ENCODE measurements at regions not wholly inside any gene's neighbourhood (a gene's known extent, or its start where the extent isn't known, plus 50 kb on each side); places are given as distances from the start of the nearest gene placed in this dataset.

DNA sequence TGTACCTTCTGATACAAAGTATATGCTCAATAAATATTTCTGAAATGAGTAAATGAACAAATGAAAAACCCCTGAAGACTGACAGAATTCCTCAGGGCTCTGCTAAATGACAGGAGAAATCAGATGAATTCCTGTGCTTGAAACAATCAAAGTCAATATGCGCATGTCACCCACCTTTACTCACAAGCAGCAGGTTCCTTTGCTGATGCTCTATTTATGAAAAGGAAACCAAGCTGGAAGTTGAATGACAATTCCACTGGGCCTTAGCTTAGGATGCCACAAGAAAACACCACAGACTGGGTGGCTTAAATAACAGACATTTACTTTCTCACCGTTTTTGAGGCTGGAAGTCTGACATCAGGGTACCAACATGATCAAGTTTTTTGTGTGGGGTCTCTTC, 477.5 kb upstream of the TEX13C start:
- ATAC-seq: no peak

DNA sequence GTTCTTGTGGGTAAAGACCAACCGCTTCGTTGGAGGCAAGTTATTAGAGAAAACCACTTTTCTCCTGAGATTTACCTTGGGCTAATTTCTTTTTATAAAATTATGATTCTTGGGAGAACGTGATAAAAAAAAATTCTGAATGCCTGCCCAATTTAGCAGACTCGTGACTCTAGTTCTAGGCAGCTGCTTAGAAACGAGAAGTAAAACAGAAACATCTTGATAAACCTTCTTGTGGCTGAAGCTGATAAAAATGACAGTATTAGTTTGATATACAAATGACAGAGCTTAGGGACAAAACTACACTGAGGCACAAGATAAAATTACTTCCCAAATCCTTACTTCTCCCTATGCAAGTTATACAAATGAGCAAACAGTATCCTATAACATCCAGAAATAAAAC, 458.9 kb upstream of the TEX13C start:
- no peak for ATAC-seq

DNA sequence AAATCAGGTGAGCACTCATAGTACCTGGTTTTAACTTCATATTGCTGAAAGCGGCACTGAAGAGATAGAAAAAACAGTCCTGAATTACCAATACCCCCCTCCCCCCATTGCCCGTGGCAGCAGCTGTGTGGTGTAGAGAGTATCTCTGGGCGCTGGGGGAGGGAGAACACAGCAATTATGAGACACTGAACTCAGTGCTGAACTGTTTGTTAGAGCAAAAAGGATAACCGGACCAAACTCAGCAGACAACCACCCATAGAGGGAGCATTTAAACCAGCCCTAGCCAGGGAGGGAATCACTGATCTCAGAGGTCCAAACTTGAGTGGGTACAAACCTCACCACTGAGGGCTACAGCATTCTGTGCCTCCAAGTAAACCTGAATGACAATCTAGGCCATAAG, 457.4 kb upstream of the TEX13C start:
- ATAC-seq: no peak

DNA sequence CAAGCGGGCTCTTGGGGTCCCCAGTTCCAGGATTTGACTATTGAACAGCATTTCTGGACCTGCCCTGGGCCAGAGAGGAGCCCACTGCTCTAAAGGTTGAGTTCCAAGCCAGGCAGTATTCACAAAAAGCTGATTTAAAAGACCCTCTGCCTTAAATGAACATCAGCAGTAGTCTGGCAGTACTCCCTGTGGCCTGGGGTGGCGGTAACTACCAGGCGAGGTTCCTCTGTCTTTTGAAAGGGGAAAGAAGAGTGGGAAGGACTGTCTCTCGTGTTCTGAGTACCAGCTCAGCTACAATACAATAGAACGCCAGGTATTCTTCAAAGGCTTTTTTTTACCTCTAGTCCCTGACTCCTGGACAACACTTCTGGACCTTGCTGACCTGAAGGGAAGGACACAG, 456.4 kb upstream of the TEX13C start:
- no peak for ATAC-seq

DNA sequence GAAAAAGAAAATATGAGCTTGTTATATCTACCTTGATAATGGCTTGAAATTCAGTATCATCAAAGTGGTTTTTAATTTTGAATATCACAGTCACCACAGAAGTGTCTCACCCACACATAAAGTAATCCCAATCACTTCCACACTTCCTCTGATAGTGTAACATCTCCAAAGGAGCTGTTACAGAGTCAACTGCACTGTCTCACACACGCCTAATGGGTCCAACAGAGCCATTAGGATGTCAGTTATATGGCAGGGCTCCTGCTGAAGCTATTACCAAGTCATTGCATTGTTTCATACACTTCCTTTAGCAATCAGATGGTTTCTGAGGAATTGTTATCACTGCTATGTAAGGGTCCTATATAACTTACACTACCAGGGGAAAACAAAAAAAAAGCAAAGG, 432.1 kb upstream of the TEX13C start:
- ATAC-seq: no peak

DNA sequence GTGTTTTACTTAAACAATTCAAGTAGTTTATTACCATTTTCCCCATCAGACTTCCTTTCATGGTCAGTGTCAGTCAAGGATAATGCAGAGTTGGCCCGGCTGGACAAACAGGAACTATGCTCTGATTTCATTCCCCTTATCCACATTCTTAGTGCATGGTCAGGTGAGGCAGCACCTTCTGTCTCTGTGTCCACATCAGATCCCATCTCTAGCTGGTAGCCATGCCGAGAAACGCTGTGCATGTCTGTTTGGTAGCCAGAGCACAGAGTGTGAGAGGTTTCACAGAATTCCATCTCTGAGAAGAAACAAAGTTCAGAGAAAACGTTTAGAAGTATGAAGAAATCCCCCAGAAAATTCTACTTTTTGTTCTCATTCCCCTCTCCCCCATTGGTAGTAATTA, 423.7 kb upstream of the TEX13C start:
- no peak for ATAC-seq

DNA sequence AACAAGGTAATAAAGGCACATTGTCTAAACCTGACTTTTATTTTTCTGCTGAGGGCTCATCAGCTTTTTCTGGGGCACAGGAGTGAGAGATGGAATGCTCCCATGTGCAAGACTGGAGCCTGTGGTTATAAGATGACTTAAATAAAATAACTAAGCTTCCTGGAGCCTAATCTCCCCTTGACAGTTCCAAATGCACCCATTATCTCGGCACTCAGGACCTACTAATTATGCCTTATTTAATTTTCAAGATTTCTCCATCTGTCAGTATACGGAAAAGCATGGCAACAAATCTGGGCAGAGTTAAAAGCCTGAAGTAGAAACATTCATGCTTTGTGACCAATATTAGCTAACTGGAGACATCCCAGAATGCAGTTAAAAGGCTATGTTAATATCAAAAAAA, 416.7 kb upstream of the TEX13C start:
- ATAC-seq: no peak

DNA sequence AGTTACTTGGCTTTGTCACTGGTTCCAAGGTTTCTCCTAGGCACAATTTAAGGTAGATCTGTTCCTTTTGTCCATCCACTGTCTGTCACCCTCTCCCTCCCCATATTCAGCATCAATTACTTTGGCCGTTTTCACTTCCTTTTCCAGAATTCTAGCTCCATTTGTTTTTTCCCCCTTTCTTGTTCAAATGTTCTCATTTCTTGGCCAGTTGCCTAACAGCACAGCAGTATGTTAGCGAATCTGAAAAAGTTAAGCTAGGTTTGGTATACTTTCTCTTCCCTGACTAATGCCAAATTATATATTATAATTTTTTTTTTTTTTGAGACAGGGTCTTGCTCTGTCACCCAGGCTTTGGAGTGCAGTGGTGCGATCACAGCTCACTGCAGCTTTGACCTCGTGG, 409.1 kb upstream of the TEX13C start:
- ATAC-seq: no peak

DNA sequence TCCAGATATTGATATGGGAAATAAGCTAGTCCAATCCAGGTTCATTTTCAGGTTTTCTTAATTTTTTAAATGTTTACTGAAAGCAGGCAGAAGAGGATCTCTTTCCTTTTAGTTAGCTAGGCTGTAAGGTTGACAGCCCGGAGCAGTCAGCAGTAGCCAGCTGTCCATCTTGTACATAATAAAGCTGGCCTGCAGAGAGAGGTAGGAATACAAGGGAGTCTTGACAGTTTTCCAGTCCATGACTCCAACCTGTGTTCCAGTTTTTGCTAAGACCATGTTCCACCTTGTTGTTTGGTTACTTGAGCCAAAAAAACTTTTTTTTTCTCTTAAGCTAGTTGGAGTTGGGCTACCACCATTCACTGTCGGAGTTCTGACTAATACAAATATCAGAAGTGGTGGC, 402.7 kb upstream of the TEX13C start:
- no peak for ATAC-seq

DNA sequence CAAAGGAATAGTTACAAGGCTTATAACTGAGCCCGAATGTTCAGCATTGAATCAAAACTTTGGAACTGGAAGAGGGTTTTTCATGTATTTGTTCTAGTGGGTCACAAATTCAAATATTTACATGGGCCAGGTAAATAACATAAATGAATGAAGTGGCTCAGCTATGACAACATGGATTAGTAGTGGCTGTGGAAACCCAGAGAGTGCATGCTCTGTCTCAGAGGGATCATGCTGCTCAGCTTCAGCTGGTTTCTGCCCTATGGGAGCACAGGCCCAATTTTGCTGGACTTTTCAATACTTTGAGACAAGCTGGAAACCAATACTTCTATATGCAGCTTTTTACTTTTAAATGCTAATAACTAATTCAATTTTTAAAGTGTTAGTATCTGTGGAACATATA, 394.0 kb upstream of the TEX13C start:
- ATAC-seq: no peak

DNA sequence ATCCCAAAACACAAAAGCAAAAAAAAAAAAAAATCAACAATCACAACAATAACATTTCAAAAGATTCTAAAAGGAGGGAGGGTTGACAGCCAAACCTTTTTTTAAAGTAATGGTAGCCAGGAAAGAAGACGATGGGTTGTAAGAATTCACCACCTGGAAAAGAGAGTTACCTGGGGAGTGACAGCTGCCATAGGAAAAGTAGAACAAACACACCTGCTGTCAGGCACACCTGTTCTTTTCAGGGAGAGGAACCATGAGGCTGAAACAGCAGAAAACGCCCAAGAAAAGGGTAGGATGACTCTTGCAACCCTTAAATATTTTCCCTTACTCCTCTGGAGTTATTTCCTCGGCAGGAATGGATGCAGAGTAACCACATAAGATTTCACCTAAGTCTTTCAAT, 388.4 kb upstream of the TEX13C start:
- ATAC-seq: no peak

DNA sequence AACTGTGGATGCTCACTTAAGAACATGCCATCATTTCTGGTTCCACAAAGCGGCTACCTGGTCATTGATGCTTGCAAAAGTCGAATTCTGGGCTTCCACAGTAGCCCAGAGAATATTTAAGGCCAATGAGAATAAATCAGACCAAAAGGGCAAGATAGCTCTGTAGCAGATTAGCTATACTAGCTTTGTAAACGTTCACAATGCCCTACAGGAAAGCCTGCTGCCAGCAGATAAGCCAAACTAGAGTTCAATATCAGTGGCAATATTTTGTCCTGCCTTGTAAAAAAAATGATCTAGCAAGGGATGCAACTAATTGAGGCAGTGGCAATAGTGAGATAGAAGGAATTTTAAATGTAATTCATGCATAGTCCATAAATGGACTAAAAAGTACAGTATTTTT, 387.7 kb upstream of the TEX13C start:
- ATAC-seq: no peak

DNA sequence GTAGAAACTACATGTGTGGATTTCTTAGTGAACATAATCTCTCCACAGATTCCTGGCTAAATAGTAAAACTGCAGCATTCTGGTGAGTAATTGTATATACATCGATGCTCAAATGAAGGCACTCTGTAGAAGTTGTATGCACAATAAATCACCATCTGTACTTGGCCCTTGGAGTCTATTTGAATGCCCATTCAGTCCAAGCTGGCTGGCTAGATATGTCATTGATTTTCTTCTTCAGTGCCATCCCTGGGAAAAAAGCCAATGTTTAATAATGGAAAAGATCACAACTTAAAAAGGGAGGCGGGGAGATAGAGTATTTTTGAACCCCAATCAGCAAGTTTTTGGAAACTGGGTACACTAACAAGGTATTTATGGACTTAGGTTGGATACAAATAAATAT, 381.0 kb upstream of the TEX13C start:
- ATAC-seq: no peak

DNA sequence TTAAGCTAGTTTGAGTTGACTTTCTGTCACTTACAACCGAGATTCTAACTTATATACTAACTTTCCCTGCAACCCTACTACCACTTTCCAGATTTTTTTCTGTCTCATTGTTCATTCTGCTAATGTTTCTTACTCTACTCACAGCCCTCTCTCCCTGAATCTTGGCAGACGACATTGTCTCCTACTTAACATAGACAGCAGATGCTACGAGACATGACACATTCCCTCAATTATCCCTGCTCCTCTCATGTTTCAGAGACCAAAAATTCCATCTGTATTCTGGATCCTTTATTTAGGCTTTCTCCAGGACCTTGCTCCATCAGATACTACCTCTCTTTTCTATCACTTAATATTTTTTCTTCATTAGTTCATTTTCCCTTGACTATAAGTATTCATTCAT, 379.1 kb upstream of the TEX13C start:
- ATAC-seq: no peak

DNA sequence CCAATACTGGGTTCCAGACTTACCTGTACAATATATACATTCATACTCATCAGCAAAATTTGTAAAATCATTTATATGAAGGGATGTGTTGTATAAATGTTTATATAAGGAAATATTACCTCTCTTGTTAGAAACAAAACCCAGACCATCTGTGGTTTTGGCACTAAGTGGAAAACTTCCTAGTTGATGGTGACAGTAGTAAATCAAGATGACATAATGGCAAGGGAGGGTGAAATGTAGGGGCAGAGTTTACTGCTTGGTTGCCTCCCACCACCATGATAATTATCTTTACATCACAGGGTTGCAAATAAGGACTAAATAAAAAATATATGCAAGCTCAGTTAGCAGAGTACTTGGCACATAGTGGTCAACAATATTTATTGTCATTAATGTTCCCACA, 365.3 kb upstream of the TEX13C start:
- ATAC-seq: no peak

DNA sequence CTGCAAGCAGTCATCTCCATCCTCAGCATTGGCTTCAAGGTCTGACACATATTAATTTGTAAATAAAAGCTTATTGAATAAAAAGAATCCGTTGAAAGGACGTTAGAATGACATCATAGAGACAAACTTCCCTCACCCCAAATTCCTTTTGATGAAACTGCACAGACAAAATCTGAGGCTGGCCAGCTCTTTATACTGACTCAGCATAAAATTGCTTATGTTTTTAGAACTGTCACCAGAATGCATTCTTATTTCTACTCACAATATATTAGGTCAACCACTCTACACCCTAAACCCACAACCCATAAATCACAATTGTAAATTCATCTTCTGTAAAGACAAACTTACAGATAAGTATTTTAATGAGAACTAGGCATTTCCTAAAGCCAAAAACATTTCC, 359.2 kb upstream of the TEX13C start:
- no peak for ATAC-seq

DNA sequence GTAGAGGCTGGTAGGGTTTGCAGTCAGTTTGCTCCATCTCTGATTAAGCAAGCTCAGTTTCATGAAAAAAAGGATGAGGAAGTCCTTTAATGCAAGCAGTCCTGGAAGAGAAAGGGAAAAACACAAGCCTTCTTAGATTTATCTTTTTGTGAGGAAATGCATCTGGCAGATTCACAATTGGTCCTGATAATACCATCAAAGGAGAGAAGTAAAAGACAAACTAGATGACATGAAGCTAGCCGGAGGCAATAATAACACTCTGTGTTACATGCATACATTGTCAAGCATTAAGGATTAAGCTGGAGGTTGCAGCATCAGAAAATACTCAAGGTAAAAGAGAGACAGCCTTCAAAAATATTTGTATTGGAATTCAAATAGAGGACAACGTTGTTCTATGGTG, 356.0 kb upstream of the TEX13C start, which contains the start of gene TENM1:
TSS of gene TENM1 (minus strand) at position 101 of the 400 bp plus-strand sequence.
- ATAC-seq: no peak

DNA sequence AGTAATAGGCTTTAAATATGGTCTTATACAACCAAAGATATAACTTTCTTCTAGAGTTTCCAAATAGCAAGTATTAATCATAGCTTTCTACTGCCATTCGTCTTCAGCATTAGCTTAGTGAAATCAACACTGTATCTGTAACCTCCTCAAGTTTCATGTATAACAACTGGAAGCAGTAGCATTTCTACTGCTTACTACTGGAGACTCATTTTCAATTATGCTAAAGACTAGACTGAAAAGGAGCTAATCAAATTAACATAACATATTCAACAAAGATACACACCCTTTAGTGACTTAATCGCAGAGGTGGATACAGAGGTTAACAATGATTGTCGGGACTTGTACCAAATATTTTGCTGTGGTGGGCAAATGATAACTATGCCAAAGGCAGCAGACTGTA, 344.2 kb upstream of the TEX13C start:
- ATAC-seq: no peak

DNA sequence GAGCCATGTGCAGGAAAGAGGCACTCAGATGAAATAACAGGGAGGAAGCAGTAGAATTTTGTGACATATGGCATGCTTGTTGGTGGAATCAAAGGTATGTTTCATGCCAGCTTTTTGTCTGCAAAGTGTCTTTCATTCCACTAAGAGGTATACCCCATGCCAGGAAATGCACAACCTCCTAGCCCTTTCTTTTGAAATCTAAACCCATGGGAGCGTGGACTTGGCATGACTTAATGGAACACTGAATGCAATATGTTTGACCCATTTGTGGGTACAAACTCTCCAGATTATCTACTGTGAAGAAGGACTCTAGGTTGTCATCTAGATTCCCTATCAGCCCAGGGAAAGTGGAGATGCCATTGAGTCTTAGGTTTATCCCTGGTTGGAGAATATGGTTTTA, 338.3 kb upstream of the TEX13C start:
- no peak for ATAC-seq

DNA sequence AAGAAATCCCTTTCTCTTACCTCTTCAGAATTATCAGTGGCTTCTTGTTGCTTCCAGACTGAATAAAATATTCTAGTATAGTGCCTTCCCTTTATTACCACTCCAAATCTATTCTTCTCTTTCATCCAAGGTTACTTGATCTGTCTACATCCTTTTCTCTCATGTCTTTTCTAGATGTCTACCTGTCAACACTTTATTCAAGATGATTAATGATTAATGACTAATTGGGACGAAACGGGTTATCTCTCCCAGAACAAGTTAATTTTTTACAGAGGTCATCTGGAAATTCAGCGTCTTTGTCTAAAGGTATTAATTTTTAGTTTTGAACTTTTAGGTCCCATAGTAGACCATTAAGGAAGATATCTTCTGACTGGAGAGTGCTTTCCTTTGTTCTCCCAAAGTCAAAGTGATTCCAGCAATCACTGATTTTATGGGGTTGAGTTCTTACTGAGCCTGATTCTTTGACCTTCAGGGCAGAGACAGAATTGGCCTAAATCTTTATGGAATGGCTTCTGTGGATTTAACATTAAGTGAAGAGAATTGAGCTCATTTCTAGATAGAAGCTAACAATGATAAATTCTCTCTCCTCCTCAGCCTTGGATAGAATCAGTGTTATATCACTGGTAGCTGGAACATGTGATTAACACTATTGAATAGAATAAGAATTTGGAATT, 335.4 kb upstream of the TEX13C start:
- no peak for ATAC-seq

DNA sequence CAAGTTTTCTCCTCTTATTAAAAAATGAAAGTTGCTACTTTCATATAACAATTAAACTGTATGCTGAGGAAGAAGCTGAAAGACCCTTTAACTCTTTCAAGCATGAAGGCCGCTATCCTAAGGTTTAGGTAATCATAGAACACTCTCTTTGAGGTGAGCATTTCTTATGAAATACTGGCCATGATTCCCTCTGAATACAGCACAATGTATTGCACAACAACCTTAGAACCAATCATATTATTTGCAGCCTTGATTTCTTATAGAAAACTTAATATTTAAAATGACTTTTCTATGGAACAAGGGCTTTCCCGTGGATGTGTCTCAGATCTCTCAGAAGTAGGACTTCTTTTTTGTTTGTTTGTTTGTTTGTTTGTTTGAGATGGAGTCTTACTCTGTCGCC, 333.4 kb upstream of the TEX13C start:
- ATAC-seq: no peak

DNA sequence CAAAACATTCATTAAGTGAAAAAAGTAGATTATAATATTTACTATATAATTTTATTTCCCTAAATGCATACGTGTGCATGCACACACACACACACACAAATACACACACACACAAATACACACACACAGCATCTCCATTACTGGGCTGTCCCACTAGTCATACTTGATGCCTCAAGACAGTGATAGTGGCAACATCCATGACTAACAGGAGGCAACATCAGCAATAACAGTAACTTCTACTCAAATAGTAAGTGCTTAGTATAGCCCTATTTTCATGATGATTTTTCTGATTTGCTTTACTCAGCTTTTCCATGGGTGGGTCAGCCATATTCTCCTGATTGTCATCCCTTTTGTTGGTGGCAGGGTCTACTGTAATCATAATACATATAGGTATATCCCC, 325.9 kb upstream of the TEX13C start:
- no peak for ATAC-seq

DNA sequence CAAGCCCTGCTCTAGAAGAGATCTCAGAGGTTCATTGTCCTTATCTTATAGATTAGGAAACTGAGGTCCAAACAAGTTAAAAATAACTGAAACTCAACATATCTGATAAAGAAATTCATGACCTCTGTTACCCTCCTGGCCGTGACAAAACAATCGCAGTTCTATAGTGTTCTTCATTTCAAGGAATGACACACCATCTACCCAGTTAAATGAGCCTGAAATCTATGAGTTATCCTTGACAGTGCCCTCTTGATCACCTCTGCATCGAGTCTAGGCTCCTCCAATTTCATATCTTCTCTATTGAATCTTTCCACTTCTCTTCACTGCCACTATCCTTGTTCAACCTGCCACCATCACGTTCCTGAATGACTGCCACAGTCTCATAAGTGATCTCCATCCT, 325.3 kb upstream of the TEX13C start:
- ATAC-seq: no peak

DNA sequence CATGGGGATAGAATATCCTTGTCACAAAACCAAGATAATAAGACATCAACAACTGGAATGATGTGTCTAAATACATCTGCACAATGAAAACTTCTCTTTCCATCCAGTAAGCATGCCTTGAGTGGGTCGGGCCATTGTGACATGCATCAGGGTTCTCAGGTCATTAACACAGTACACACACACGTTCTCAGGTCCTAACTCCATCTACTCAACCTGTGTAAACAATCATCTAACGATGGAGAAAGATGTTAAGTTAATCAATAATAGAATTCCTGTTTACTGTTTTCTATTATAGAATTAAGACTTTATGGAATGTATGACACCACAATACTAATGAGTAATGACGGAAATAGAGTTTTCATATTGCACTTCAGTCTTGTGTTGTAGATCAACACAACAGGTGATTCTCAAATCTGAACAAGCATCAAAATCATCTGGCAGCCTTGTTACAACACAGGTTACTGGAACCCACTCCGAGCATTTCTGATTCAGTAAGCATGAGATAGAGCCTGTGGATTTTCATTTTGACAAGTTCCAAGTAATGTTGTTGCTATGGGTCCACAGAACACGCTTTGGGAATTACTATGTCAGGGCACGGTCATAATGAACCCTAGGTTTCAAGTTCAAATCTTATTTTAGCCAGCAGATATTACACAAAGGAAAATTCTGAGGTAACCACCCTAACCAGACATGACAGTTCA, 315.8 kb upstream of the TEX13C start:
- no peak for ATAC-seq

DNA sequence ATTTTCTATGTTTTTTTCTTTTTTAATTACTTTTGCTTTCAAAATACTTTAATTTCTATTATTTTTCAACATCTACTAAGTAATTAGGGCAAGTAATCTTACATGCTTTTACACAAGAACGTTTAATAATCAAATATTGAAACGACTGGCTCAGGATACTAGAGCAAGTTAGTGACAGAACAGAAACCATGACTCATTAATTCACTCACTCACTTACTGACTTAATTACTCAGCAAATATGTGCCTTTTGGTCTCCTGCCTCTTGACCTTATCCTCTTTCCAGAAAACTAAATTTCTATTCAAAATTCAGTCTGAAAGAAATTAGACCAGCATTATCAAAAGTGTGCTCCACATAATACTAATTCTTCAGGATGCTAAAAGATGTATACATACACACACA, 314.9 kb upstream of the TEX13C start:
- no peak for ATAC-seq
